Colonic mucosa (tissue), 4 donors: ENCODE measurements at regions not wholly inside any gene's neighbourhood (a gene's known extent, or its start where the extent isn't known, plus 50 kb on each side); places are given as distances from the start of the nearest gene placed in this dataset.
"Not testable (repeated sequence)": the region's sequence is repeated elsewhere in the genome, so short reads cannot be mapped to it uniquely, and the experiment has no call there.

Experiments used
- DNase-seq: peaks from one replicate; pipeline ENCODE4 v3.0.0-alpha.2; 2020
- H3K27ac ChIP-seq: fragments of 200-600 bp; one replicate; pipeline ENCODE4 v1.8.0; 2021
- H3K27me3 ChIP-seq: fragments of 200-600 bp; one replicate; pipeline ENCODE4 v1.8.0; 2021
- H3K36me3 ChIP-seq: fragments of 200-600 bp; one replicate; pipeline ENCODE4 v1.8.0; 2021
- H3K4me1 ChIP-seq: fragments of 200-600 bp; one replicate; pipeline ENCODE4 v1.8.0; 2021; ENCODE audit warnings: mild to moderate bottlenecking
- H3K4me3 ChIP-seq: fragments of 200-600 bp; one replicate; pipeline ENCODE4 v1.8.0; 2021
- H3K9ac ChIP-seq, 2 donors: one replicate each; pipeline ENCODE4 v1.7.0; 2013; ENCODE audit warnings: control low read depth in 2 of 2, low read depth in 2 of 2, low read length in 2 of 2
- H3K9me3 ChIP-seq: fragments of 200-600 bp; one replicate; pipeline ENCODE4 v1.8.0; 2021
- CTCF ChIP-seq: fragments of 200-600 bp; IDR thresholded peaks from one replicate; pipeline ENCODE4 v1.8.0; 2022; ENCODE audit warnings: antibody characterized with exemption, mild to moderate bottlenecking
- intact Hi-C: fragments of 100-400 bp; cut with DNase I; formaldehyde crosslinking; loops from one replicate; pipeline ENCODE4 v1.14.1; 2022
- donor health status: healthy.
- donor health status: DM: no; HTN: no; CAD: no.
- donor health status: DM: no; HTN: no; CAD: no.

- intact Hi-C loops = no loop called here
- no peak overlapping the region for H3K27ac ChIP-seq
- H3K9me3 ChIP-seq = no peaks in the 10 kb centered on the region
- no peak for DNase-seq
- no peaks in the 10 kb centered on the region for H3K4me1 ChIP-seq
- no peaks in the 10 kb centered on the region for H3K36me3 ChIP-seq
- H3K4me3 ChIP-seq = no peak overlapping the region
- H3K9ac ChIP-seq = no peak overlapping the region
- no peaks in the 10 kb centered on the region for H3K27me3 ChIP-seq
- TF ChIP-seq CTCF = no peak
Observed at GRCh38 chr4:31021008-31021407, 300.8 kb downstream of the PCDH7 start.

- DNase-seq = no peak
Observed at GRCh38 chr4:31022702-31023101, 302.5 kb downstream of the PCDH7 start.

GRCh38 chr4:31023109-31023508 is 302.9 kb downstream of the PCDH7 start:
- TF ChIP-seq CTCF = no peak
- DNase-seq = no peak
- Histone ChIP-seq H3K27me3 (no peaks in the 10 kb centered on the region), H3K27ac (no peak overlapping the region), H3K36me3 (no peaks in the 10 kb centered on the region), H3K9me3 (no peaks in the 10 kb centered on the region), H3K4me1 (no peaks in the 10 kb centered on the region), H3K4me3 (no peak overlapping the region), H3K9ac (no peak overlapping the region)
- intact Hi-C loops = no loop called here

More at GRCh38 chr4:31022702-31023101, 302.5 kb downstream of the PCDH7 start:
- intact Hi-C loops = no loop called here
- H3K9ac ChIP-seq = no peak overlapping the region
- H3K4me3 ChIP-seq = no peak overlapping the region
- no peak overlapping the region for H3K27ac ChIP-seq
- H3K36me3 ChIP-seq = no peaks in the 10 kb centered on the region
- TF ChIP-seq CTCF = no peak
- no peaks in the 10 kb centered on the region for H3K4me1 ChIP-seq
- H3K9me3 ChIP-seq = no peaks in the 10 kb centered on the region
- no peaks in the 10 kb centered on the region for H3K27me3 ChIP-seq

- no peaks in the 10 kb centered on the region for H3K27me3 ChIP-seq
- H3K36me3 ChIP-seq = no peaks in the 10 kb centered on the region
- intact Hi-C loops = no loop called here
- no peak overlapping the region for H3K9ac ChIP-seq
- no peak for TF ChIP-seq CTCF
- no peaks in the 10 kb centered on the region for H3K9me3 ChIP-seq
- H3K27ac ChIP-seq = no peak overlapping the region
- H3K4me3 ChIP-seq = no peak overlapping the region
- H3K4me1 ChIP-seq = no peaks in the 10 kb centered on the region
- no peak for DNase-seq
Observed at GRCh38 chr4:31023742-31024141, 303.6 kb downstream of the PCDH7 start.

GRCh38 chr4:31024781-31025180 is 304.6 kb downstream of the PCDH7 start:
- H3K27ac ChIP-seq, H3K36me3 ChIP-seq, H3K4me1 ChIP-seq, intact Hi-C loops, H3K4me3 ChIP-seq, H3K27me3 ChIP-seq, DNase-seq, H3K9me3 ChIP-seq, H3K9ac ChIP-seq: not testable (repeated sequence)

- no peak for TF ChIP-seq CTCF
- no peak overlapping the region for H3K4me3 ChIP-seq
- H3K9me3 ChIP-seq = no peaks in the 10 kb centered on the region
- H3K36me3 ChIP-seq = no peaks in the 10 kb centered on the region
- H3K9ac ChIP-seq = no peak overlapping the region
- intact Hi-C loops = no loop called here
- no peak for DNase-seq
- H3K4me1 ChIP-seq = no peaks in the 10 kb centered on the region
- H3K27ac ChIP-seq = no peak overlapping the region
- no peaks in the 10 kb centered on the region for H3K27me3 ChIP-seq
Observed at GRCh38 chr4:31026256-31026655, 306.1 kb downstream of the PCDH7 start.
